ENCODE measurements at regions not wholly inside any gene's neighbourhood (a gene's known extent, or its start where the extent isn't known, plus 50 kb on each side); places are given as distances from the start of the nearest gene placed in this dataset.
A peak's percentile ranks its signal among the peaks of the same experiment; 100 is the strongest.
"Not testable (repeated sequence)": the region's sequence is repeated elsewhere in the genome, so short reads cannot be mapped to it uniquely, and the experiment has no call there.

DNA sequence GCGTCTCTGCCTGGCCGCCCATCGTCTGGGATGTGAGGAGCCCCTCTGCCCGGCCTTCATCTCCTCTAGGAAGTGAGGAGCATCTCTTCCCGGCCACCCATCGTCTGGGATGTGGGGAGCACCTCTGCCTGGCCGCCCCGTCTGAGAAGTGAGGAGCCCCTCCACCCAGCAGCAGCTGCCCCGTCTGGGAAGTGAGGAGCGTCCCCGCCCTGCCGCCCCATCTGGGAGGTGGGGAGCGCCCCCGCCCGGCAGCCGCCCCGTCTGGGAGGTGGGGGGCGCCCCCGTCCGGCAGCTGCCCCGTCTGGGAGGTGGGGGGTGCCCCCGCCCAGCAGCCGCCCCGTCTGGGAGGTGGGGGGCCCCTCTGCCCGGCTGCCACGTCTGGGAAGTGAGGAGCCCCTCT, 153.7 kb upstream of the MYRIP start:
- DNase-seq (ENCODE audit: low read depth, low spot score): not testable (repeated sequence)

DNA sequence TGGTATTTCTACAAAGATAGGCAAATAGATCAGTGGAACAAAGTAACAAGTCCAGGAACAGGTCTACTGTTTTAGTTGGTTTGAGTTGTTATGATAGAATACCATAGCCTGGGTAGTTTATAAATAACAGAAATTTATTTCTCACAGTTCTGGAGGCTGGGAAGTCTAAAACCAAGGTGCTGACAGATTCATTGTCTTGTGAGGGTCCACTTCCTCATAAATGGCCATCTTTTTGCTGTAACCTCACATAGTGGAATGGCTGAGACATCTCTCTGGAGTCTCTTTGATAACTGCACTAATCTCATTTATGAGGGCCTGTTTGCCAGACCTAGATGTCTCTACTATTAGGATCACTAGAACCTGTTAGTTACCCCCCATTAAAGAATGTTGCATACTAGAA, 152.3 kb upstream of the MYRIP start:
- DNase-seq (ENCODE audit: low read depth, low spot score): no peak

DNA sequence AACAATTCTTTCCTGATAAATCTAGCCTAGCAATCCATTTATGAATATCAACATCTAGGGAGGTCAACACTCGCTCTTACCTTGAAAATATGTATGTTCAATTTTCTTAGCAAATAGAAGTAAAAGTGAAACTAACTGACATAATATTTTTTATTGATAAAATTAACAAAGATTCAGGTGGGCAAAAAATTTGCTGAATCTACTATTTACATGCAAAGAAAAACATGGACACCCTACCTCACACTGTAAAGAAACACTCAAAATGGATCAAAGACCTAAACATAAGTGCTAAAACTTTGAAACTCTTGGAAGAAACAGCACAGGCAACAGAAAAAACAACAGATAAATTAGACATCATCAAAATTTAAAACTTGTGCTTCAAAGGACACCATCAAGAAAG, 151.6 kb upstream of the MYRIP start:
- DNase-seq (ENCODE audit: low read depth, low spot score): no peak

DNA sequence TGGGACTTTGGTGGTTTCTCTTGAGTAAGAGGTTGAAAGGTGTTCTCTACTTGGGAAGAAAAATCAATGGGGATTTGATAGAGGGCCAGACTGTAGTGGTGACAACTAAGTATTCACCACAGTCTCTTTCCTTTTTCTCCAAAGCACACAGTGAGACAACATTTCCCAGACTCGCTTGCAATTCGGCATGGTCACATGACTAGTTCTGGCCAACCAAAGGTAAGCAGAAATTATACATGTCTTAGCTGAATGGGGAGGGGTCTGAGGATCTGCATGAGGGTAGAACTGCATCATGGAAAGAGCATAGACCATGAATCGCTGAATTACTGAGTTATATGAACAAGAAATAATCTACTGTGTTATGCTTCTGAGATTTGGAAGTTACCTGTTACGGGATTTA, 144.5 kb upstream of the MYRIP start:
- no peak for DNase-seq (ENCODE audit: low read depth, low spot score)

DNA sequence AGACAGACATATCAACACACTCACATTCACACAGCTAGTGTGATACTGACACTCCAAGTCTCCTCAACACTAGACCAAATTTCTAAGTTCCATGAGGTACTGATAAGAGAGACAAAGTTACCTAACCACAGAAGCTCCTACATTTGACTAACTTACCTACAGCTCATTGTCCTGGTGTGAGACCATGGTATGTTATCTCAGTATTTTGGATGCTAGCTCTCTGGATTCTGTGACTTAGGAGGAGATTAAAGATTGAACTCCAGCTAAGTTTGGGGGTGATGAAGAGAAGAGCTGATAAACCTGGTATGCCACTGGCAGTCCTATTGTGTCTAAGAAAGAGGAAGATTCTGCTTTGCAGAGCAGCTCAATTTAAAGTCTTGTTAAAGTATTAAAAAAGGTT, 144.0 kb upstream of the MYRIP start:
- no peak for DNase-seq (ENCODE audit: low read depth, low spot score)

DNA sequence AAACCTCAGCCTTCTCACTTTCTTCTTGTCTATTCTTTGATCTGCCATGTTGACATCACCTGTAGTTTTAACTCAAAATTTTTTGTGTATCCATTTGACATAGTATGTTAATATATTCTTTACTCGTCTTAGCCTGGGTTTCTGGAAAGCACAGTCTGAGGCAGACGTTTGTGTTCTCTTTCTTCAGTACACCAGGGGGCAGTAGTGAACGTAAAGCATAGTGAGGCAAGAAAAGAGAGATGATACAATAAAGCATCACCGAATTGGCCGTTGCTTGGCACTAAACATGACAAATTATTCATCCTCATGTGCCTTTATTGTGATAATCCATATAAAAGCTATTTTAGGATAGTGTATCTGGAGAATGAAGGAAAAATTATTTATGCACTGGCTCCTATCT, 141.0 kb upstream of the MYRIP start:
- peak; percentile 17 for DNase-seq (ENCODE audit: low read depth, low spot score)

DNA sequence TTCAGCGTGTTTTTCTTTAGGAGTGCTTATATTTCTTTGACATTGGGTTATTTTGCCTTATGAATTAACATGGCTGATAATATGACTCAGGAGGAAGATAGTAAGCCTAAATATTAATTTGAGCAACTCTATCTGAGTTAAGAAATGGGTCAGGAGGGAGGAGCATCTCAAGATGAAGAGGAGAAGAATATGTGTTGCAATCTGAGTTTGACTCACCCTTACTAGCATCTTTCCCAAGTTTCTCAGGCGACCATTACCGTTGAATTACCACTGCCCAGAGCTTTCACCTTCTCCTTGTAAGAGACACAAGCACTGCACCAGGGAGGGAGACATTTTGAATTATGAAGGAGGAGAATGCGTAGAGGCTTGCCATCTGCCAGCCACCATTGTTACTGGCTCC, 138.3 kb upstream of the MYRIP start:
- DNase-seq (ENCODE audit: low read depth, low spot score): no peak

DNA sequence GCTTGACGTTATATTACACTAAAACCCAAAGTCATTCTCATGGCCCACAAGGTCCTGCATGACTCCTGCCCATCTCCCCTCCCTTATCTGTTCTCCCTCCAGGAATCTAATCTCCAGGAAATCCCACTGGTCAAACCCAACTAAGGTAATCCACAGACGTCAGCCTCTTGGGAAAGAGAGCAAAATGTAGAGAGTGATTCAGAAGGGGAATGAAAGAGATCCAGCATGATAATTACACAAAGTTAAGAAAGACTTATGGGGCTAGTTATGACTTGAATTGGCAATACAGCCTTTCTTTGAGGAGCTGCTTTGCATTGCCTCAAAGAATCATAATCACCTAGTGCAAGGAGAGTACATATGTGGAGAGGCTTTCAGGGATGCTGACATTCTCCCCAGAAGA, 137.8 kb upstream of the MYRIP start:
- DNase-seq (ENCODE audit: low read depth, low spot score): no peak

DNA sequence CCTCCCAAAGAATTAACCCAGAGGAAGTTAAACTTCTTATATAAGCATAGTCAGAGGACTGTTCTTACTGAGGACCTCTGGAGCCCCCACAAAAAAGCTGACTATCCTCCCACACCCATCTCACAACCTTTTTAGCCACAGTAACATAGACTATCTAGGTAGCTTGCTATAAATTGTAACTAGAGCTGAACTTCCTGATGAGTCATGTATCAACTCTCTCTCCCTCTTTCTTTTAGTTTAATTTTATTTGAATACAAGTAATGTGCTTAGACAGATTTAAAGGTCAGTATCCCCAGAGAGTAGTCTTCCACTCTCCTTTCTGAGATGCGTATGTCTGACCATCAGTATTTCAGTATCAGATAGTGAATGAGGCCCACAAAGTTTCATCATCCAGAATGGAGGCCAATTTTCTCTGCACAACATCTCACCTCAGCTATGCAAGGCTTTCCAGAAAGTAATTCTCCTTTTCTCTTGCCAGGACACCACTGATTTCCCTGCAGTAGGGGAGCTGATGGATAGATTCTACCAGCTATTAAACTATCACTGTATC, 104.0 kb upstream of the MYRIP start:
- no peak for DNase-seq (ENCODE audit: low read depth, low spot score)

DNA sequence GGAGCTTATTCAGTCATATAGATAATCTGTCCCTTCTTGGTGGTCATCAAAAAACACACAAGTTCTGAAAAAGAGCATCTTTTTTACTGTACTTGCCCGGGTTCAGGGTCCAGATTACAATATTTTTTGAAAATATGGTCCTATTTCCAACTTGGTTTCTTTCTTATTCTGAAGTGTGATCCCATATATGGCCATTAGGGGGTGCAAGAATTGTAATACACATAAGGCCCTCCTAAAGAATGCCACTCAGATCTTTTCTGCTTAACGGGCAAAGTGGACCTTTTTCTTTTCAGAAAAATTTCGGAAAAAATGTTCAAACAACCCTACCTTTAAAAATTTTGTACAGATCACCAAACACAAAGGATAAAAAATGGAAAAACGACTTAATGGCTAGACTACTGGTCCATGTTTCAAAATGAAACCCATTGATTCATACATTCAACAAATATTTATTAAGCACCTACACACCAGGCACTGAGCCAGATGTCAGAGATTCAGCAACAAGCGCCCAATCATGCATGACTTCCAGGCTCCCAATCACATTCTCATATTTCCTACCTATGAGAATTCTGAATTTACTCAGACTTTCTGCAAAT, 102.0 kb upstream of the MYRIP start:
- DNase-seq (ENCODE audit: low read depth, low spot score): no peak

DNA sequence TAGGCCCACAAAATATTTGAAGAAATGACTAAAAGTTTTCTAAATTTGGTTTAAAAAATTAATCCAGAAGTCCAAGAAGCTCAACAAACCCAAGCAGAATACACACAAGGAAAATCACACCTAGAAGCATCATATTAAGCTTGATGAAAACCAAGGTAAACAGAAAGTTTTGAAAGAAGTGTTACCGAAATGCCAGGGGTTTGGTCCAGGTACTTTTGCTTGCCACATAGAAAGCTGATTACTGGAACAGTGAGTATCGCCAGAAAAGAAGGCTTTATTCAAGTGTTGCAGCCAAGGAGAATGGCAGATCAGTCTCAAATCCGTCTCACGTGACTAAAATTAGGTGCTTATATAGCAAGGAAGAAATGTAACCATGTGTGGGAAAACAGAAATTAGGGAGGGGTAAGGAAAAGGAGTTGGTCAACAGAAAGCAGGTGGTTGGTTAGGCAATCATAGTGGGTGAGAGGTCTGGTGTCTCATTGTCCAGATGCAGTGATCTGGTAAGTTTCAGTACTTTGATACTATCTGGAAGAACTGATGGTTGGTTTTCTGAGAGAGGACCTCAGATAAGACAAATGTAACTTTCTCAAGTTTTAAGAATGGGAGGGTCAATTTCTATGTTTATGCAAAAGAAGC, 96.9 kb upstream of the MYRIP start:
- DNase-seq (ENCODE audit: low read depth, low spot score): no peak

DNA sequence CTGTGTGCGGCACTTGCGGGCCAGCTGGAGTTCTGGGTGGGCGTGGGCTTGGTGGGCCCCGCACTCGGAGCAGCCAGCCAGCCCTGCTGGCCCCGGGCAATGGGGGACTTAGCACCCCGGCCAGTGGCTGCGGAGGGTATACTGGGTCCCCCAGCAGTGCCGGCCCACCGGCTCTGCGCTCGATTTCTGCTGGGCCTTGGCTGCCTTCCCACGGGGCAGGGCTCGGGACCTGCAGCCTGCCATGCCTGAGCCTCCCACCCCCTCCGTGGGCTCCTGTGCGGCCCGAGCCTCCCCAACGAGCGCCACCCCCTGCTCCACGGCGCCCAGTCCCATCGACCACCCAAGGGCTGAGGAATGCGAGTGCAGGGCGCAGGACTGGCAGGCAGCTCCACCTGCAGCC, 96.1 kb upstream of the MYRIP start:
- DNase-seq (ENCODE audit: low read depth, low spot score): not testable (repeated sequence)

DNA sequence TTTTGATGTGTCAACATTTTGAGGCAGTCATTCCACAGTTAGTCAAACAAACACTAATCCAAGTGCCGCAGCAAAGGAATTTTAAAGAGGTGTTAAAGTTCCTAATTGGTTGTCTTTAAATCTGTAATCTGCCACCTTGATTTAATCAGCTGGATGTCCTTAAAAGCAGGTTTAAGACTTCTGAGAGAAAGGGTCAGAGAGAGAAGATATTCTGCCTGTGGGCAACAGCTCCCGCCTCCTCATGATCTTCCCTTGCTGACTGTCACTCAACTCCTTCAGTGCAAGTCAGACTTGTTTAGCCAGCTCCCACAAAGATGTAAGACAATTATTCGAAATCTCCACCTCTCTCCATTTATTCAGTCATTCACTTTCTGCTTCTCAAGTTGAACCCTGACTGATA, 92.6 kb upstream of the MYRIP start:
- peak; percentile 64 for DNase-seq (ENCODE audit: low read depth, low spot score)

DNA sequence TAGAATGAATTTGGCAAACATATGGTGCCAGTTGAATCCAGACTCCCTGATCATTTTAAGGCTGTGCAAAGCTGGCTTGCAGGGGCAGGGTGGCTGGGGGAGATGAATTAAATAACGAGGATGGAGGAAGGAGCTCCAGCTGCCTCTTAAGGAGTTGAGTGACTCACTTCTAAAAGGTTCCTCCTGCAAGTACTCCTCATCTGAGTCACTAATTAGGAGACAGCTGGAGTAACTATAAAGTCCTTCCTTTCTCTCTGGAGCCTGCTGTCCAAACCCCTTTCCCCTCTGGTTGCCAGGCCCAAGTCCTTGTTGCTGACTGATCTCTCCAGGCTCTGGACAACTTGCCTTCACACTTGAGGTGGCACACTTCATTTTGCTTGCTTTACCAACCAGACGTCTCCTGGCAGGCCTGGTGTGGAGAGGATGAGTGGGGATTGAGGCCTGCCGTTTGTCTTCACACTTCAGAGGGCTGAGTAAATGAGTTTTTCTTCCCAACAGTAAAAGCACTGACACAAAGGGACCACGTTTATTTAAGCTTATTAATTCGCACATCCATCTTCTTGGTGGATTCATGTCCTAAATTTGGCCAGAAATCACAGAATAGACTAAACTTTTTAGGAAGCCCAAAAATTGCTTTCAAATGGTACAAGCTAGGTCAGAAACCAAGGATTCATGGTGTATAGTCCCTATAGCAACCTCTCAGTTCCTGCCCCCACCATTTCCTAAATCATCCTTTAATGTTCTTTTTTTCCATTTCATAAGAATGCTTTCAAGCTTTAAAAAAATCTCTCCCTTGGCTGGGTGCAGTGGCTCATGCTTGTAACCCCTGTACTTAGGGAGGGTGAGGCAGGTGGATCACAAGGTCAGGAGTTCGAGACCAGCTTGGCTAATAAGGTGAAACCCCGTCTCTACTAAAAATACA, 90.5 kb upstream of the MYRIP start:
- no peak for DNase-seq (ENCODE audit: low read depth, low spot score)

DNA sequence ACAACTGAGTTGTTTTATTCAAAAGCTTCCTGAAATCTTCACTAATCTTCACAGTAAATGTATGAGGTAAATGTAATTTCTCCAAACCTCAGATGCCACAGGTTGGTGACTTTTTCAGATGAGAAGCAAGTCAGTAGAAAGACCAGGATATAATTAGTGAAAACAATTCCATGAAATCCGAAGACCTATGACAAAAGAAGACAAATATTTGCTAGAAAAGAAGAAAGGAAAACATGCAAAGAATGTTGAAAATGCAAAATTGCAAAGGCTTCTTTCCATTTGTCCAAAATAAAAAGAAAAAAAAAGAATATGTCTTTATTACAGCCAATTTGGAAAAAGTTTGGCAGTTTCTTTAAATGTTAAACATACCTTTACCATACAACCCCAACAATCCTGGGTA, 88.3 kb upstream of the MYRIP start:
- DNase-seq (ENCODE audit: low read depth, low spot score): no peak

DNA sequence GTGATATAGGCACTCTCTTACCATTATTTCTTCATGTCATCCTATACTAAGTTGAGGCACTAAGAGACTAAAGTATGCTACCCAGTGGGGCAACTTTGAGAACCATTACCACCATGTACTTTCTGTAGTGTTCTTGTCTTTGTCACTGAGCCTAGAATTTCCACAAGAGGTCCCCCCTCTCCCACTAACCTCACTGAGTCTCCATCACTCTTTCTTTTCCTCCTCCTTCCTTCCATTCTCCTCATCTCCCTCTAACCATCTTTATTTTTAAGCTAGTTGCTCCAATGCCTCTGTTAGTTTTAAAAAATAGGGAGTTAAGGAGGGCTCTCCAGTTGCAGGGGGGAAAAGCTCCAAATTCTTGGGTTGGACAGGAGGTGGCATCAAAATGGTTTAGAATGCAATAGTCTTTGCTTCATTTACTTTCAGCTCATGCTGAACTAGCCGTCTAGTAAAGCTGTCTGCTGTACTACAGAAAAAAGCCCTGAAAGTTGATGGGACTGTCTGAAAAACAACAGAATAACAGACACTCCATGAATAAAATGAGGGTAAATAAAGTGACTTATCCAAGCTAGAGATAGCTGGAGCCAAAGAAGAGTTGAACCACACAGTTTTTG, 85.1 kb upstream of the MYRIP start:
- no peak for DNase-seq (ENCODE audit: low read depth, low spot score)

DNA sequence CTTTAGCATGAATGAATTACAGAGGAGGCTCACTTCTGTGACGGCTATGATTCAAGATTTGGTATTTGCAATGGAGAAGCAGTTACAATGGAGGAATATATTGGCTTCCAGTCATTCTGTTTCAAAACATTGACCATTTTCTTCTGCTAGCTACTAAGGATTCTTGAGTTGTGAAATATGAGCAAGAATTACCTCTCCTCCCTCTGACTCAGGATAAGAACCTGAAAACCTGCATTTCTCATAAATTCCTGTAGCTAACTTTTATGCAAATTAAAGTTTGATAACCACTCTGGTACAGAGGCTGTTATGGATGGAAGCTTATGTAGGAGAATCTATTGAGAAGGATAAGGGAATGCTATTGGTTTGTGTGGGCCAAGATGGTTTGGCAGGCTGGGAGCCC, 84.1 kb upstream of the MYRIP start:
- DNase-seq (ENCODE audit: low read depth, low spot score): no peak

DNA sequence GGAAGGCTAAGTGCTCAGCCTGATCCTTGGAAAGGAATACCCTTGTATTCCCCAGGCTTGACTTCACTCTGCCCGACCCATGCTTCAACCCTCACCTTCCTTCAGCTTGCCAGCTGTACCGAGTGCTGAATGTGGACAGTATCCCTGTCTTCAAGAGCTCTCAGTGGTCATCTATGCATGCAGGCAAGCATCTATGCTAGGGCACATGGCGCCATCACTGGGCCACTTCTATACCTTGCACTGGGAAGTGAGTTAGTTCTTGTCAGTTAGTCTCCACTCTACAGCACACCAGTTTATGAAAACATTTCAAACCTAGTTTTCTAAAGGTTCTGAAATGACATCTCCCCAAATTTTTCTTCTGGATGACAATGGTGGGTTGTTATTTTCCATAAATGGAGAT, 82.0 kb upstream of the MYRIP start:
- no peak for DNase-seq (ENCODE audit: low read depth, low spot score)

DNA sequence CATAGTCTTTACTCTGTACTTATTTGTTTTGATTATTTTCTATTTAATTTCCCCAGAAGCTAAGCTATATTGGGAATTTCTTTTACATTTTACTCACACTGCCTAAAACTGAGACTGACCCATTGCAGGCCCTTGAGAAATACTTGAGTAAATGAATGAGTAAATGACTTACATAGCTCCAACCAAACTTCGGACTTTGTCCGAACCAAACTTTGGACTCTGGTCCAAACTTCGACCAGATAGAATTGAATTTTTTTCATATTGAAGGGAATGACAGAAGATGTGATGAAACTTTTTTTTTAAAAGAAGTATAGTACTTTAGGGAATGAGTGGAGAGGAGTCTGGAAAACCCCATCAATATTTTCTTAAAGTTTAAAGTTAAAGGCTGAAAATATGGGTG, 75.6 kb upstream of the MYRIP start:
- no peak for DNase-seq (ENCODE audit: low read depth, low spot score)

DNA sequence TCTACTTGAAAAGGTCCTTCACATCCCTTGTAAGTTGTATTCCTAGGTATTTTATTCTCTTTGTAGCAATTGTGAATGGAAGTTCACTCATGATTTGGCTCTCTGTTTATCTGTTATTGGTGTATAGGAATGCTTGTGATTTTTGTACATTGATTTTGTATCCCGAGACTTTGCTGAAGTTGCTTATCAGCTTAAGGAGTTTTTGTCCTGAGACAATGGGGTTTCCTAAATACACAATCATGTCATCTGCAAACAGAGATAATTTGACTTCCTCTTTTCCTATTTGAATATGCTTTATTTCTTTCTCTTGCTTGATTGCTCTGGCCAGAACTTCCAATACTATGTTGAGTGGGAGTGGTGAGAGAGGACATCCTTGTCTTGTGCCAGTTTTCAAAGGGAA, 69.8 kb upstream of the MYRIP start:
- not testable (repeated sequence) for DNase-seq (ENCODE audit: low read depth, low spot score)

DNA sequence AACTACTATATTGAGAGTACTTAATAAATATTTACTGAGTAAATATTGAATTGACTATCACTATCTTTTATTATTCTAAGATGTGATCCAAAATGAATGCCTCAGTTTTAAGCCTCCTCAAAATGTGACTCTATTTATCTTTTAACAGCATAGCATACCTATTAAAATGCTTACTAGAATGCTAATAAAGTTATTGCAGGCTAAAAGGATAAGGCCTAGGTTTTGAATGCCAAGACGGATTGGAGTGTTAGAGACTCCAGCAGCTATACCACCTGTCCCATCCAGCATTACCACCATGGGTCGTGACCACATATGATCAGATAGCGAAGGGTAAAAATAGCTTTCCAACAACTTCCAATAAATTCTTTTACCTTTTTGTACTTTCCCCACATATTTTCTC, 64.7 kb upstream of the MYRIP start:
- no peak for DNase-seq (ENCODE audit: low read depth, low spot score)

DNA sequence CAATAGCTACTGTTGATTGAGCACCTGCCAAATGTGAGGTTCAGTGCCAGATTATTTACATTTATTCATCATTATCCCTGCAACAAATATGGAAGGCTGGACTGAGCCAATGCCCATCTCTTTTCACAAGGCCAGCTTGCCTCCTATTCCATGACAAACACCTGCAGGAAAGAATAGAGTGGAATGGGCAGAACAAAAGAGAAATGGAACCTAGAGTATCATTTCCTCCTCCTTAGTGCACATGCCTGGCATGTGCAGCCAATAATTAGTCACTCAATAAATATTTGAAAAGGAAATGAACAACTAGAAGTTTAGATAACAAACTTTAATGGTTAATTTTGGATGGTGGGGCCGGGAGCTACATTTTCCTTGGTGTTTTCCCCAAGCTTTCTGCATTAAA, 61.4 kb upstream of the MYRIP start:
- no peak for DNase-seq (ENCODE audit: low read depth, low spot score)
